Epidermal melanocyte (primary cell): ENCODE measurements at regions not wholly inside any gene's neighbourhood (a gene's known extent, or its start where the extent isn't known, plus 50 kb on each side); places are given as distances from the start of the nearest gene placed in this dataset.

Source experiments
- DNase-seq: peaks from one replicate; pipeline ENCODE4 v3.0.0; 2011; ENCODE audit warnings: low spot score; ENCODE audit not compliant: insufficient read length

DNA sequence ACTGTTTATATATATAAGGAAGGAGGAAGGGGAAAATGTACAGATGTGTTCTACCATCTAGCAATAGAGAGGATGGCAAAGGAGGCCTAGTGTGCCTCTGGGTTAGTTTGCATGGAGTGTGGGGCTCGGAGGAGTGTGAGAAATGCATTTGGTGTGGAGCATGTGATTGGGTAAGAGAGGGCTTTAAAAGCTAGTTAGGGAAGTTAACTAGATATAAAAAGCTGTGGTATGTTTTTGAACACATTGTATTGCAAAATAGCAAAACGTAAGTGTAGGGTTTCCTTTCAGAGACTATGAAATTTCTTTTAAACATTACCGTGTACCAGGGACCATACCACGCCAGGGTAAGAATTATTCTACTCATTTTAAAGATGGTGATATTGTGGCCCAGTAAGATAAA lies 53.3 kb upstream of the STXBP6 start:
- DNase-seq: no peak

DNA sequence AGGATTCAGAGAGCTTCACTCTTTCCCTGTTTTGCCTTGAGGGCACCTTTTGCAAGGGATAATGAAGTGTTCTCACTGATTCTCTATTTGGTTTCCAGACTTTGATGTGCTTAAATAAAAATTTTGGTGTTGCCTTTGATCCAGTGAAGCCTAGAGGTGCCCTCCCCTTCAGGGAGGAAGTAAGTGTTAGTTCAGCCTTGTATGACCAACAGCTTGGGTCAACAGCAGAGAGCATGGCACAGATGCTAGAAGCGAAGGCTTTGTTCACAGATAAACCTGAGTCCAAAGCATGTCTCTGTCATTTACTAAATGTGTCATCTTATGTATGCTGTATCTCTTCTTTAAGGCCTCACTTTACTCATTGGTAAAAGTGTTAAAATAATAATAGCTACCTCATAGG lies 52.8 kb upstream of the STXBP6 start:
- no peak for DNase-seq

DNA sequence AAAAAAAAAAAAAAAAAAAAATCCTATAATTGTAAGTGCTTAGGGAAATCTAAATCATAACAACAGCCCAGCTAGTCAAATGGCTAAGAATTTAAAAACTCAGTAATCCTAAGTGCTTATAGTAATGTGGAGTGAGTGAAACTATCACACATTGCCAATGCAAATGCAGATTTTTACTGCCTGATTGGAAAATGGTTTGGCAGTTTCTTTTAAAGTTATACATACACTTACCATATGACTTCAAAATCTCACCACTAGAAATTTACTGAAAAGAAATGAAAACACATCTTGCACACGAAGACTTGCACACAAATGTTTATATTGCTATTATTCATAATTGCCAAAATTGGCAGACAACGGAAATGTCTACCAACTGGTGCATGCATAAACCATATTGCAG lies 51.3 kb upstream of the STXBP6 start:
- DNase-seq: no peak
